Kidney (tissue), 13 donors: ENCODE measurements at regions not wholly inside any gene's neighbourhood (a gene's known extent, or its start where the extent isn't known, plus 50 kb on each side); places are given as distances from the start of the nearest gene placed in this dataset.

Experiments used
- DNase-seq, 5 donors: peaks; one replicate each; pipeline ENCODE4 v3.0.0-alpha.2; 2013 to 2020
- FAIRE-seq: peaks from 2 replicates; lab custom pipeline; 2012; peaks lifted over from hg19 to GRCh38; lab: Jason Lieb, UNC
- H3K27ac ChIP-seq, 2 donors: one replicate each; pipeline ENCODE4 v1.7.0; 2013; ENCODE audit warnings: low read depth in 2 of 2, low read length in 2 of 2, inconsistent platforms in 1 of 2
- H3K27me3 ChIP-seq: one replicate; pipeline ENCODE4 v1.7.1; 2013; ENCODE audit warnings: low read length, inconsistent platforms; ENCODE audit not compliant: control insufficient read depth, insufficient read depth
- H3K36me3 ChIP-seq, 3 donors: one replicate each; pipeline versions ENCODE4 v1.7.0 to v1.7.1; 2013; ENCODE audit warnings: low read length in 3 of 3, control low read depth in 1 of 3, inconsistent platforms in 1 of 3; ENCODE audit not compliant: insufficient read depth in 3 of 3, control insufficient read depth in 2 of 3
- H3K4me1 ChIP-seq, 3 donors: one replicate each; pipeline versions ENCODE4 v1.7.0 to v1.7.1; 2013; ENCODE audit warnings: low read length in 3 of 3, inconsistent platforms in 1 of 3, low read depth in 1 of 3; ENCODE audit not compliant: control insufficient read depth in 2 of 3, insufficient read depth in 2 of 3
- H3K4me3 ChIP-seq, 3 donors: one replicate each; pipeline versions ENCODE4 v1.7.0 to v1.8.1; 2013; ENCODE audit warnings: low read length in 3 of 3, control low read depth in 1 of 3, inconsistent platforms in 1 of 3
- H3K9ac ChIP-seq, 3 donors: one replicate each; pipeline versions ENCODE4 v1.7.0 to v1.7.1; 2013; ENCODE audit warnings: low read length in 3 of 3, control low read depth in 1 of 3, inconsistent platforms in 1 of 3
- H3K9me3 ChIP-seq, 3 donors: one replicate each; pipeline versions ENCODE4 v1.7.0 to v1.7.1; 2013; ENCODE audit warnings: low read length in 3 of 3, control low read depth in 1 of 3, inconsistent platforms in 1 of 3; ENCODE audit not compliant: control insufficient read depth in 2 of 3, insufficient read depth in 1 of 3
- CTCF ChIP-seq: IDR thresholded peaks from 3 replicates; pipeline ENCODE4 v1.5.1; 2012; ENCODE audit warnings: mild to moderate bottlenecking, moderate library complexity, borderline replicate concordance; ENCODE audit not compliant: insufficient read depth; ENCODE audit errors: extremely low read depth
- intact Hi-C: fragments of 100-400 bp; cut with DNase I; formaldehyde crosslinking; loops from one replicate; pipeline ENCODE4 v1.11.1; 2022
- donor health status: control.
- donor health status: control.
- donor health status: control.
- donor health status: control.
- donor health status: control.
- donor health status: DM: yes; HTN: yes; CAD: no.
- donor health status: Normal renal cell carcinoma (clear cell type).

GRCh38 chr3:152672320-152672649, 162.6 kb upstream of the P2RY1 start:
- FAIRE-seq (no peak), DNase-seq (no peak)
- H3K4me1 ChIP-seq, result no peaks in the 10 kb centered on the region
- intact Hi-C loops, result no loop called here
- H3K9ac ChIP-seq, result no peak overlapping the region
- no peaks in the 10 kb centered on the region for H3K36me3 ChIP-seq
- H3K4me3 ChIP-seq, result no peak overlapping the region
- no peak for TF ChIP-seq CTCF
- H3K27ac ChIP-seq, result no peak overlapping the region
- no peaks in the 10 kb centered on the region for H3K27me3 ChIP-seq
- H3K9me3 ChIP-seq, result no peaks in the 10 kb centered on the region

- Histone ChIP-seq H3K9me3 (no peaks in the 10 kb centered on the region), H3K36me3 (no peaks in the 10 kb centered on the region), H3K9ac (no peak overlapping the region), H3K27ac (no peak overlapping the region), H3K4me3 (no peak overlapping the region), H3K27me3 (no peaks in the 10 kb centered on the region), H3K4me1 (no peaks in the 10 kb centered on the region)
- FAIRE-seq (no peak), DNase-seq (no peak)
- no peak for TF ChIP-seq CTCF
- intact Hi-C loops, result no loop called here
Observed at GRCh38 chr3:152676810-152677379, 158.0 kb upstream of the P2RY1 start.

- Histone ChIP-seq H3K36me3 (no peaks in the 10 kb centered on the region), H3K4me3 (no peak overlapping the region), H3K27ac (no peak overlapping the region), H3K4me1 (no peaks in the 10 kb centered on the region), H3K9ac (no peak overlapping the region), H3K9me3 (no peaks in the 10 kb centered on the region), H3K27me3 (no peaks in the 10 kb centered on the region)
- intact Hi-C loops, result no loop called here
- DNase-seq (no peak), FAIRE-seq (no peak)
- TF ChIP-seq CTCF, result no peak
Observed at GRCh38 chr3:152677491-152677890, 157.4 kb upstream of the P2RY1 start.

- DNase-seq (no peak), FAIRE-seq (no peak)
- Histone ChIP-seq H3K4me3 (no peak overlapping the region), H3K36me3 (no peaks in the 10 kb centered on the region), H3K4me1 (no peaks in the 10 kb centered on the region), H3K9me3 (no peaks in the 10 kb centered on the region), H3K27me3 (no peaks in the 10 kb centered on the region), H3K9ac (no peak overlapping the region), H3K27ac (no peak overlapping the region)
- intact Hi-C loops, result no loop called here
- TF ChIP-seq CTCF, result no peak
Observed at GRCh38 chr3:152682477-152682876, 152.5 kb upstream of the P2RY1 start.
